Osteoblast (primary cell): ENCODE measurements at regions not wholly inside any gene's neighbourhood (a gene's known extent, or its start where the extent isn't known, plus 50 kb on each side); places are given as distances from the start of the nearest gene placed in this dataset.

ENCODE experiments used
- DNase-seq: peaks from one replicate; pipeline ENCODE4 v3.0.0; 2011; ENCODE audit warnings: low spot score, mixed read lengths; ENCODE audit not compliant: insufficient read length; ENCODE audit errors: missing footprints
- H2AFZ ChIP-seq: 2 replicates; pipeline ENCODE4 v1.6.0; 2011; ENCODE audit warnings: mild to moderate bottlenecking, low read length
- H3K27ac ChIP-seq: 2 replicates; pipeline ENCODE4 v1.5.1; 2011; ENCODE audit warnings: mild to moderate bottlenecking, low read depth, low read length, moderate library complexity
- H3K27me3 ChIP-seq: 2 replicates; pipeline ENCODE4 v1.6.0; 2012; ENCODE audit warnings: mild to moderate bottlenecking, control low read depth, inconsistent platforms, low read length, moderate library complexity; ENCODE audit not compliant: insufficient read depth
- H3K36me3 ChIP-seq: 2 replicates; pipeline ENCODE4 v1.5.1; 2011; ENCODE audit warnings: mild to moderate bottlenecking, low read length, control low read depth, moderate library complexity; ENCODE audit not compliant: insufficient read depth
- H3K4me1 ChIP-seq: 2 replicates; pipeline ENCODE4 v1.5.1; 2011; ENCODE audit warnings: mild to moderate bottlenecking, low read length, control low read depth, moderate library complexity; ENCODE audit not compliant: insufficient read depth
- H3K4me2 ChIP-seq: 2 replicates; pipeline ENCODE4 v1.6.0; 2011; ENCODE audit warnings: mild to moderate bottlenecking, low read length; ENCODE audit not compliant: insufficient read depth
- H3K4me3 ChIP-seq: fragments of 200-600 bp; sonication (generic); 3 replicates; pipeline ENCODE4 v1.5.1; 2012; ENCODE audit warnings: mild to moderate bottlenecking, low read length, inconsistent platforms; ENCODE audit not compliant: insufficient read depth
- H3K79me2 ChIP-seq: 2 replicates; pipeline ENCODE4 v1.6.0; 2012; ENCODE audit warnings: mild to moderate bottlenecking, low read length, control low read depth, inconsistent platforms; ENCODE audit not compliant: insufficient read depth
- H3K9me3 ChIP-seq: 2 replicates; pipeline ENCODE4 v1.5.1; 2011; ENCODE audit warnings: low read depth, low read length, control low read depth
- H4K20me1 ChIP-seq: 2 replicates; pipeline ENCODE4 v1.6.0; 2012; ENCODE audit warnings: mild to moderate bottlenecking, low read length, control low read depth; ENCODE audit not compliant: insufficient read depth
- CTCF ChIP-seq: IDR thresholded peaks from 2 replicates; pipeline ENCODE4 v1.5.1; 2011; ENCODE audit warnings: mild to moderate bottlenecking, low read depth, low read length, moderate library complexity; ENCODE audit errors: extremely low read depth

DNA sequence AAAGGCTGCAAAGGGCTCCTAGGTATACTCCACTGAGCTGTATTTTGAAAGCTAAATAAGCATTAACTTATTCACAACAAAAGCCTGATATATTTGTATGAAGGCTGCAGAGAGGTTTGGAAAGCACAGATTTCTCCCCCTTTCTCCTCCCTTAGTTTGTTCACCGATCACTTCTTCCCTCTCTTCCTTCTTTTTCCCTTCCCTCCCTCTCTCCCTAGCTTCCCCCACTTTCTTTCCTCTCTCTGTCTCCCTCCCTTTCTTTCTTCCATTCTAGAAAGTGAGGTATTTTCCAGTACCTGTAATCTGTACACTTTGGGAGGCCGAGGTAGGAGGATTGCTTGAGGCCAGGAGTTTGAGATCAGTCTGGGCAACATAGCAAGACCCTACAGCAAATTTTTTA is 62.1 kb downstream of the HHEX start:
- H4K20me1 ChIP-seq, result no peaks in the 10 kb centered on the region
- no peak for DNase-seq
- H3K4me2 ChIP-seq, result no peak overlapping the region
- H3K79me2 ChIP-seq, result no peaks in the 10 kb centered on the region
- H3K4me3 ChIP-seq, result no peak overlapping the region
- H3K4me1 ChIP-seq, result peaks cover 13% of the 10 kb centered on the region
- H3K27ac ChIP-seq, result no peak overlapping the region
- no peaks in the 10 kb centered on the region for H3K9me3 ChIP-seq
- no peak overlapping the region for H2AFZ ChIP-seq
- no peak for TF ChIP-seq CTCF
- H3K36me3 ChIP-seq, result no peaks in the 10 kb centered on the region
- H3K27me3 ChIP-seq, result no peaks in the 10 kb centered on the region

DNA sequence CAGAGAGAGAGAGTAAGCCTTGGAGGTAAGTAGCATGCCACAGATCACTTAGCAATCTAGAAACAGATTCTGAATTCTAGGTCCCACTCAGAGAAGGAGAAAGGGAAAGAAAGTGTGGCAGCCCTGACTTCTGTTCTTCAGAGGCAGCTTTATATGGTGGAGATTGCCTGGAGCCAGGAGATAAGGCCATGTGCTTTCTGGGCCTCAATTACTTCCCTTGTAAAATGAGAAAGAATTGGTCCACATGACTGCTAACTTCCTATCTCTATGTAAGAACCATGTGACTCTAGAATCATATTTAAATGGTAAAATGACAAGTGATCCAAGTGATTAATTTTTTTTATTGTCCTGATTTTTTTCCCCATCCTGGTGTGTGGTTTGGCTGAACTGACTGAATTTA is 64.1 kb downstream of the HHEX start:
- Histone ChIP-seq H2AFZ (no peak overlapping the region), H3K9me3 (no peaks in the 10 kb centered on the region), H4K20me1 (no peaks in the 10 kb centered on the region), H3K4me1 (peaks cover 20% of the 10 kb centered on the region), H3K27ac (no peak overlapping the region), H3K4me2 (no peak overlapping the region), H3K27me3 (no peaks in the 10 kb centered on the region), H3K36me3 (no peaks in the 10 kb centered on the region), H3K4me3 (no peak overlapping the region), H3K79me2 (no peaks in the 10 kb centered on the region)
- DNase-seq, result no peak
- no peak for TF ChIP-seq CTCF

DNA sequence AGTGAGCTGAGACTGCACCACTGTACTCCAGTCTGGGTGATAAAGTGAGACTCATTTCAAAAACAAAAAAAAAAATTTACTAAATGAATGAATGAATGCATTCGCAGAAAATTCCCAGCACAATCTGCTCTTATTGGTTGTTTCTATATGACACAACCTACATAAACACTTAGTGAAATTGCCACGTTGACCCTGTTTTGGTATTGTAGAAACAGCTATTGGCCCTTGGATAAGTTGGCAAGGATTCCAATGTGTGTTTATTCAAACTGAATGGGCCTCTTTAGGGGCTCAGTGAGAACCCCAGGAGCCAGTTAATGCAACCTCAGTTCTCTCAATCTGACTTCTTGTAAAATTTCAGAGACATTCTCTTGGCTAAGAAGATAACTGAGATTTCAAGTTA is 66.0 kb downstream of the HHEX start:
- H3K27ac ChIP-seq, result no peak overlapping the region
- H3K4me3 ChIP-seq, result no peak overlapping the region
- no peak for DNase-seq
- no peak for TF ChIP-seq CTCF
- no peak overlapping the region for H3K4me2 ChIP-seq
- peak overlapping the region; percentile 67 for H2AFZ ChIP-seq
- no peaks in the 10 kb centered on the region for H3K9me3 ChIP-seq
- no peaks in the 10 kb centered on the region for H3K79me2 ChIP-seq
- H3K36me3 ChIP-seq, result no peaks in the 10 kb centered on the region
- H3K4me1 ChIP-seq, result peaks cover 21% of the 10 kb centered on the region
- no peaks in the 10 kb centered on the region for H3K27me3 ChIP-seq
- no peaks in the 10 kb centered on the region for H4K20me1 ChIP-seq

GRCh38 chr10:92756201-92757065 is 66.7 kb downstream of the HHEX start:
- DNase-seq, result no peak
- no peak overlapping the region for H3K27ac ChIP-seq
- TF ChIP-seq CTCF, result no peak
- H3K36me3 ChIP-seq, result no peaks in the 10 kb centered on the region
- H4K20me1 ChIP-seq, result no peaks in the 10 kb centered on the region
- H2AFZ ChIP-seq, result peak overlapping the region; percentile 84
- peaks cover 17% of the 10 kb centered on the region for H3K4me1 ChIP-seq
- peak overlapping the region; percentile 40 for H3K4me2 ChIP-seq
- no peaks in the 10 kb centered on the region for H3K27me3 ChIP-seq
- H3K9me3 ChIP-seq, result no peaks in the 10 kb centered on the region
- H3K4me3 ChIP-seq, result no peak overlapping the region
- no peaks in the 10 kb centered on the region for H3K79me2 ChIP-seq
